ENCODE measurements at regions not wholly inside any gene's neighbourhood (a gene's known extent, or its start where the extent isn't known, plus 50 kb on each side); places are given as distances from the start of the nearest gene placed in this dataset.

GRCh38 chr10:8346861-8347260, 292.4 kb downstream of the GATA3 start:
- TF ChIP-seq POLR2A (IDR thresholded peaks at IDR 0.05; ENCODE audit: low read depth, low read length) (no peak), POLR2AphosphoS5 (IDR thresholded peaks at IDR 0.05; ENCODE audit: low read depth, low read length) (no peak)
